NCI-H187 treated with DMSO at 0.1 percent for 48 hours (cell line): ENCODE measurements at regions not wholly inside any gene's neighbourhood (a gene's known extent, or its start where the extent isn't known, plus 50 kb on each side); places are given as distances from the start of the nearest gene placed in this dataset.
"Not testable (repeated sequence)": the region's sequence is repeated elsewhere in the genome, so short reads cannot be mapped to it uniquely, and the experiment has no call there.

Experiments
- DNase-seq: peaks from one replicate; lab custom pipeline; 2025; lab: John Stamatoyannopoulos, UW

- no peak for DNase-seq
Measured at GRCh38 chr4:118410138-118410537, 57.3 kb upstream of the PRSS12 start.

DNA sequence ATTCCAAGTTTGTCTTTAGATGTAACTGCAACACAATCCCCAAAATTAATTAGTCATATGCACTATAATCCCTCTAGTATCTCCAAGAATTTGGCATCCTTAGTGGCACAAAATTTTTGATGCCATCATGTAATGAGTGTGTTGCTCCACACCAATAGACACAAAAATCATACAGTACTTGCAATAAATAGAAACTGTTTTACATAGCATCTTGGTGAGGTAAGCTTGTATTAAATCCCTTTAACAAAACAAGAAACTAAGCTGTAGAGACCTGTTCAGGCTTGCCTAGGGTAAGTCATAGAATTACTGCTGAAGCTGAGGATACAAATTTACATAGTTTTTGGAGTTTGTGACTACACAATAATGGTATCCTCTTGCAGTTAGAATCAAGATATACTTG, 64.5 kb upstream of the PRSS12 start:
- no peak for DNase-seq

DNA sequence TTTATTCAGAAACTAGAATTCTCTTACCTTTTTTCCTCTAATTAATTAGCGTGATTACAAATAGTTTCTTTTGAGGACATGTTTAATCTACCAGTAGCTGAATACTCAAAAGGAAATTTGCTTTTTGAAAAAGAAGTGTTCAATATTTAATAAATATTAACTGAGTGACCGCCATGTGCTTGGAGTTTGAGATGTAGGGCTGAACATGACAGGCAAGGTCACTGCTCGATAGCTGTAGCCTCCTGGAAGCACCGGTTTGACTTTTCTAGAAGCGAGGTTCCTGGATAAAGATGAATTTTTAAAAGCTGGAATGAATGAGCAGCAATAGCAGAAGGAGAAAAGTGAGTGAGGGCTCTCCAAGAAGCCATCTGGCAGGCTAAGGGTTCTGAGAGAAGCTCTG, 65.0 kb upstream of the PRSS12 start:
- DNase-seq, result not testable (repeated sequence)

- not testable (repeated sequence) for DNase-seq
Measured at GRCh38 chr4:118418396-118418795, 65.6 kb upstream of the PRSS12 start.

- not testable (repeated sequence) for DNase-seq
Measured at GRCh38 chr4:118419626-118420025, 66.8 kb upstream of the PRSS12 start.

DNA sequence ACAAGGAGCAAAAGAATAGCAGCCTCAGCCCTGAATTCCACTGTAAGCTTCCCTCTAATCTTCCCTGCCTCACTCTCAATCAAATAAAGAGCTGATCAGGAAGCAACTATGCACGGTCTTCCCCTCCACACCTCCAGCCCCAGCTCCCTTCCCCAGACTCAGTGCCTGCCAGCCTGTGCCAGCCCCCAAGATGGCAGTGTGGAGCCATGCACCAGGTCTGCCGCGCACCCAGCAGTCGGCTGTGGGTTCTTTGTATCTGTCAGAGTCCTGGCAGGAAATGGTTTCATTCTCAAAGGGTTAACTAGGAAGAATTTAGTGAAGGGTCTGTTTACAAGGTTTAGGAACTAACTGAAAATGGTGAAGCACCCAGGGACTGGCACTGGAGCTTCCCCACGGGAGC, 71.3 kb upstream of the PRSS12 start:
- not testable (repeated sequence) for DNase-seq

- not testable (repeated sequence) for DNase-seq
Measured at GRCh38 chr4:118428881-118429280, 76.1 kb upstream of the PRSS12 start.

DNA sequence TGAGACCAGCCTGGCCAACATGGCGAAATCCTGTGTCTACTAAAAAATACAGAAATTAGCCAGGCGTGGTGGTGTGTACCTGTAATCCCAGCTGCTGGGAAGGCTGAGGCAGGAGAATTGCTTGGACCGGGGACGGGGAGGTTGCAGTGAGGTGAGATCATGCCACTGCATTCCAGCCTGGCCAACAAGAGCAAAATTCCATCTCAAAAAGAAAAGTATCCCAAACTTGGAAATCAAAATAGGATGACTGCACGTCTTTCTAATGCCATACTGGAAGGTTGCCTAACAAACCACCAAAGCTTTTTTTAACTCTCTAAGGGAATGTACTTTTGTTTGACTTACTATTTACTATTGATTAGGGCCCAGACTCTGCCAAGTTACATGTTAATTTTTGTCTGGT, 79.6 kb upstream of the PRSS12 start:
- not testable (repeated sequence) for DNase-seq

DNA sequence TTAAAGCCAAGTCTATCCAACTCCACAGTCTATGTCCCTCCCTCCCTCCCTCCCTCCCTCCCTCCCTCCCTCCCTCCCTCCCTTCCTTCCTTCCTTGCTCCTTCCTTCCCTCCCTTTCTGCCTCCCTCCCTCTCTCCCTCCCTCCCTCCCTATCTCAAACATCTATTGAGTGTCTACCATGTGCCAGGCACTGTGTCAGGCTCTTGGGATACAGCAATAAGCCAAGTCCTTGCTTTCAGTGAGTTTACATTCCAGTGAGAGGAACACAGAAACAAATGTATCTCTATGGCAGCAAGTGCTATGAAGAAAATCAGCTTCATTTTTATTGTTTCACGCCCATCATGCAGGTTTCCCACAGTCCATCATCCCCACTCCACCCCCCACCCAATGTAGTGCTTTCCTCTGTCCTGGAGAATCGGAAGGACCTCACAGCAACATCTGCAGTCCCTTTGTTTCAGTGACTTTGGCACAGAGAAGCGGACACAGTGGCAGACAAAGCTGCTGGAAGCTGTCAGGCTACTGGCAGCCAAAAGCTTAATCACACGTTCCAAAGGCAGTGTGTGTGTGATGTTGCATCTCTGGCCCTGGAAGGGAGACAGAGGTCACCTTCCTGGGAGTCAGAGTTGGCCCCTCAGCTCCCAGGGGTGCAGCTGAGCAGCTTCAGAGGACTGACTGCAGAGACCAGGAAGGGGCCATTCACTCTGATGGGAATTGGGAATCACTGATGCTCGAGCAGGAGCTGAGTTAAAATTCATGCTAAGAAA, 81.0 kb upstream of the PRSS12 start:
- DNase-seq, result not testable (repeated sequence)

- DNase-seq, result not testable (repeated sequence)
Measured at GRCh38 chr4:118435415-118435814, 82.6 kb upstream of the PRSS12 start.

- not testable (repeated sequence) for DNase-seq
Measured at GRCh38 chr4:118442115-118442837, 89.5 kb upstream of the PRSS12 start.

DNA sequence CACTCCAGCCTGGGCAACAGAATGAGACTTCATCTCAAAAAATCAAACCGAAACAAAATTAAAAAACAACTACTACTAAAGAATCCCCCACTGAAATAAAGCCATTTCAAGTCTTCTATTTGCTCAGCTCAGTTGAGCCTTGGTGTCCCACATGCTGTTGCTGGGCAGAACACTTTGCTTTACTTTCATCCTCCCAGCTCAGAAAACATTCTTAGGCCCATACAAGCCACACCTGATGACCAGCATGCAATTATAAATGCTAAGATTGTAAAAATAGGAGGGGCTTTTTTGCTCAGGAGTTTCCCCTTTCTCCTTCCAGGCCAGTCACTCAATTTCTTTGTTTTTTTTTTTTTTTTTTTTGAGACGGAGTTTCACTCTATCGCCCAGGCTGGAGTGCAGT, 94.6 kb upstream of the PRSS12 start:
- not testable (repeated sequence) for DNase-seq

GRCh38 chr4:118454857-118455256, 102.1 kb upstream of the PRSS12 start:
- DNase-seq, result not testable (repeated sequence)

GRCh38 chr4:118461435-118461834, 108.6 kb upstream of the PRSS12 start:
- not testable (repeated sequence) for DNase-seq

GRCh38 chr4:118465831-118466230, 113.0 kb upstream of the PRSS12 start:
- not testable (repeated sequence) for DNase-seq

- DNase-seq, result not testable (repeated sequence)
Measured at GRCh38 chr4:118474001-118474626, 121.3 kb upstream of the PRSS12 start.

DNA sequence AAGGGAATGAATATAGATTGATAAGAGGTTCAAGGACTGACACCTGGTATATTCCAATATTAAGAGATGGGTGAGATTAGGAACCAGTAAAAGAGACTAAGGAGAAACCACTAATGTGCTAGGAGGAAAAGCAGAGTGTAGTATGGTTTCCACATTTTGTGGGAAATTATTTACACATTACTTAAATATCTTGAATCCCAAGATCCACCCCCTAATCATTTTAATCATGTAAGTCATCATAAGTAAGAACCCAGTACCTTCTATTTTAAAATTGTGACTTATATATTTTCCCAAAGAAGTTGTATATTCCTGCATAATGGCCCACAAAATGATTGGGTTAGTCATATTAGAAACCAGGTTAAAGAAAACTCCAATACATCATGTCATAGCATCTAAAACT, 122.0 kb upstream of the PRSS12 start:
- DNase-seq, result not testable (repeated sequence)

DNA sequence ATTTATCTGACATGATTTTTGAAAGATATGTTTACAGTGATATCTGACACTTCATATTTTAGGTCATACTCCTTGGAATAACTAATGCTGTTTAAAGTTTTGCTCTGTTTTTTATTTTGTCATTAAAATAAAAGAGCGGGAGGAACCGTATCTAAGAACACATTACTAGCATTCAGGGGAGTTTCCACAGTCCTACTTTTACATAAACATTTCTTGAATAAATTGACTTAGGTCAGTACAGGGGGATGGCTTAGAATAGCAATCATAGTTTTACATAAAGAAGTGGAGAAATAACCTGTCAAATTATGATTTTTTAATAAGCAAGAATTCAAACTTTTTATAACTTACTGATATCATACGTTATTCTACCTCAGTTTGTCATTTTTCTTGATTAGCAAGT, 123.1 kb upstream of the PRSS12 start:
- not testable (repeated sequence) for DNase-seq

DNA sequence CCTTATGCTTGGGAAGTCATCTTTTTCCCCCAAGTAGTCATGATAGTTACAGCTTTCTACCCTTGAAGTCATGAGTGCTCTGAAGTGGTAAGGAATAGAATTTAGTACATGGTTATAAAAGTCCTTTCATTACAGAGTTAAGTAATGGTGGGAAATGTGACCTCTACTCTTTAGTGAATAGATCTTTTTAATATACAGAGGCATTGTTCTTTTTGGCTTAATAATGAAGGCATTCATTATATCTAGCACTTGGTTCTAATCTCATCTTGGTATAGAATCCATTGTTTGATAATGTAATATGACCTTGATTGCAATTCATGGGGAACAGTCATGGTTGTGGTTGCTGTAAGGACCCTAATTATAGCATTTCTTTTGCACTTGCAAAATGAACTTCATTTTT, 125.0 kb upstream of the PRSS12 start:
- DNase-seq, result not testable (repeated sequence)

DNA sequence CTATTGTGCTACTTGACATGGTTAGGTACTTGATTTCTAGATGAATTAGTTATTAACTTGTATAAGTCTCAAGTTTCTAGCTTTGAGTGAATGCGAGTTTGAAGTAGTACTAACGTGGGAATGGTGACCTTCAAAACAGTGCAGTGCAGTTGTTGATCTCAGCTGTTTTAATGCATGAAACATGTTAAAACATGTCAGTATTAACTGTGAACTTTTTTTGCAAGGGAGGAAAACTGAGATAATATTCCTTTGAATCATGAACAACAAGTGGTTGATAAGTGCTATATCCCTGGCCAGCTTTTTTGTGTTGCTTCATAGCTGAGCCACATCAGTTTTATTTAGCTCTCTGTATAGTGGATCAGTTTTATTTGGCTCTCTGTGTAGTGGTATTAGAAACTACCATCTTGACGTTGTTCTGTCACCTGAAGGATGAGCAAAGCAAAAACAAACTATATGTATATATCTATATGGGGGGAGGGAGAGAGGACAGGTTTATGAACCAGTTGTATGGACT, 133.1 kb upstream of the PRSS12 start:
- not testable (repeated sequence) for DNase-seq

DNA sequence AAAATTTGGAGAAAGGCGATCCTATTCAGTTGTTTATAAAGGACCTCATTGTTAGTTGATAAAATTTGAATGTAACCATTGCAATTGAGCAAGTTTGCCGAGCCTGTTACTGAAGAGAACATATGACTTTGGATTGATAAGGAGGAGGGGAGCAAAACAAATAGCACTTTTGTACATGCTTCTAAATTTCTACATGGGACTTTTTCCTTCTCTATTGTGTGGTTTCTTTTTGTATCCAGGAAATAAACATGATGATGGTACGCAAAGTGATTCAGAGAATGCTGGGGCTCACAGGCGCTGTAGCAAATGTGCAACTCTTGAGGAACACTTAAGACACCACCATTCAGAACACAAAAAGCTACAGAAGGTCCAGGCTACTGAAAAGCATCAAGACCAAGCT, 140.2 kb upstream of the PRSS12 start:
- not testable (repeated sequence) for DNase-seq

GRCh38 chr4:118494437-118494836, 141.6 kb upstream of the PRSS12 start:
- DNase-seq, result not testable (repeated sequence)

DNA sequence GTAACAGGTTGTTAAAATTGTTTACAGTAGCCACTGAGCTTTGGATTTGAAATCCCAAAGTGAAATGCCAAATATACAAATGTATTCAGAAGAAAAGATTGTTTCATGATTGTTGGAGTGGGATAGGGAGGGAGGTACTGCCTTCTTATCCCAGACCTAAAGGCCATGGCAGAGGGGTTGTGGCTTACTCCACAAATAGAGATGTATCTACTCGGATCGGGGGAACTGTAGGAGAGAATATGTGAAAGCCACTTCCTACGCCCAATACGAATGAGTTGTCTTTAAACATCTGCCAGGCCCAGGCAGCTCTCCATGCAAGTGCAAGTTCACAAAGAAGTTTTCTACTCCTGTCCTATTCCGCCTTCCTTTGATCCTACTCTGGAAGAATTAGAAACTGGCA, 150.2 kb upstream of the PRSS12 start:
- not testable (repeated sequence) for DNase-seq
